ENCODE measurements at regions not wholly inside any gene's neighbourhood (a gene's known extent, or its start where the extent isn't known, plus 50 kb on each side); places are given as distances from the start of the nearest gene placed in this dataset.

- TF ChIP-seq CTCF (conservative IDR thresholded peaks at IDR 0.05; ENCODE audit: low read depth, low read length) = no peak
- no peak overlapping the region for H3K4me3 ChIP-seq (ENCODE audit: low read depth, low read length)
- DNase-seq (ENCODE audit: low read depth) = no peak
These were observed 132.6 kb downstream of the EFNB2 start for GRCh38 chr13:106402866-106403265.

- TF ChIP-seq CTCF (conservative IDR thresholded peaks at IDR 0.05; ENCODE audit: low read depth, low read length) = no peak
- no peak overlapping the region for H3K4me3 ChIP-seq (ENCODE audit: low read depth, low read length)
- no peak for DNase-seq (ENCODE audit: low read depth)
These were observed 134.4 kb downstream of the EFNB2 start for GRCh38 chr13:106401081-106401480.

- DNase-seq (ENCODE audit: low read depth) = no peak
- no peak for TF ChIP-seq CTCF (conservative IDR thresholded peaks at IDR 0.05; ENCODE audit: low read depth, low read length)
- no peak overlapping the region for H3K4me3 ChIP-seq (ENCODE audit: low read depth, low read length)
These were observed 135.2 kb downstream of the EFNB2 start for GRCh38 chr13:106400289-106400688.

GRCh38 chr13:106398289-106398688 lies 137.2 kb downstream of the EFNB2 start:
- H3K4me3 ChIP-seq (ENCODE audit: low read depth, low read length) = no peak overlapping the region
- no peak for DNase-seq (ENCODE audit: low read depth)
- no peak for TF ChIP-seq CTCF (conservative IDR thresholded peaks at IDR 0.05; ENCODE audit: low read depth, low read length)

GRCh38 chr13:106393776-106394175 lies 141.7 kb downstream of the EFNB2 start:
- no peak overlapping the region for H3K4me3 ChIP-seq (ENCODE audit: low read depth, low read length)
- DNase-seq (ENCODE audit: low read depth) = no peak
- no peak for TF ChIP-seq CTCF (conservative IDR thresholded peaks at IDR 0.05; ENCODE audit: low read depth, low read length)

- no peak for TF ChIP-seq CTCF (conservative IDR thresholded peaks at IDR 0.05; ENCODE audit: low read depth, low read length)
- DNase-seq (ENCODE audit: low read depth) = no peak
- H3K4me3 ChIP-seq (ENCODE audit: low read depth, low read length) = no peak overlapping the region
These were observed 143.8 kb downstream of the EFNB2 start for GRCh38 chr13:106391681-106392080.

GRCh38 chr13:106391271-106391670 lies 144.2 kb downstream of the EFNB2 start:
- TF ChIP-seq CTCF (conservative IDR thresholded peaks at IDR 0.05; ENCODE audit: low read depth, low read length) = no peak
- DNase-seq (ENCODE audit: low read depth) = no peak
- H3K4me3 ChIP-seq (ENCODE audit: low read depth, low read length) = no peak overlapping the region
